IPS-20b (cell line): ENCODE measurements at regions not wholly inside any gene's neighbourhood (a gene's known extent, or its start where the extent isn't known, plus 50 kb on each side); places are given as distances from the start of the nearest gene placed in this dataset.

Source experiments
- H3K27ac ChIP-seq: one replicate; pipeline ENCODE4 v1.5.1; 2013; ENCODE audit warnings: low read length
- H3K27me3 ChIP-seq: 2 replicates; pipeline ENCODE4 v1.6.1; 2013; ENCODE audit warnings: mild to moderate bottlenecking, low read length, inconsistent platforms; ENCODE audit not compliant: insufficient read depth
- H3K36me3 ChIP-seq: 2 replicates; pipeline ENCODE4 v1.6.1; 2013; ENCODE audit warnings: low read depth, mild to moderate bottlenecking, inconsistent platforms, low read length, moderate library complexity; ENCODE audit not compliant: insufficient read depth
- H3K4me1 ChIP-seq: 2 replicates; pipeline ENCODE4 v1.6.1; 2013; ENCODE audit warnings: mild to moderate bottlenecking, control low read depth, inconsistent platforms, low read length, moderate library complexity; ENCODE audit not compliant: insufficient read depth
- H3K4me3 ChIP-seq: 2 replicates; pipeline ENCODE4 v1.5.1; 2013; ENCODE audit warnings: mild to moderate bottlenecking, low read length, inconsistent platforms
- H3K9ac ChIP-seq: 2 replicates; pipeline ENCODE4 v1.6.1; 2013; ENCODE audit warnings: low read depth, mild to moderate bottlenecking, inconsistent platforms, low read length, moderate library complexity
- H3K9me3 ChIP-seq: 2 replicates; pipeline ENCODE4 v1.6.1; 2013; ENCODE audit warnings: mild to moderate bottlenecking, low read depth, low read length, inconsistent platforms; ENCODE audit not compliant: insufficient read depth

DNA sequence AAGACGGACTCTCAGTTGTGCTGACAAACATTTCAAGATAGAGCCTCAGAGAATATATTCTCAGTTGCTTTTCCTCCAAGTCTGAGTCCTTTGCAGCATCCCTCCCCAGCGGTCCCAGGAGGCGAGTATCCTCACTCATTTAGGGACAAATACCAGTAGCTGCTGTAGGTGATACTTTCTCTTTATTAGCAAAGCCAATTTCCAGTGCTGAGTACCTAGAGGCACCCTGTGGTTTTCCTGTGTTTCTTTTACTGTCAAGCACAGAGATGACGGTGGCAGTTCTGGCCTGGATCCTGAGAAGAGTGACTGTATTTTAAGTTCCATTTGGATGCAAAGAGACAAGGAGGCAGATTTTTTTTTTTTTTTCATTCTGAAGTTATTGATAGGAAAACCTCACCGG, 1058.4 kb downstream of the SORCS3 start:
- H3K36me3 ChIP-seq = no peaks in the 10 kb centered on the region

GRCh38 chr10:105698592-105698991, 1057.5 kb downstream of the SORCS3 start:
- H3K9ac ChIP-seq = no peak overlapping the region
- H3K27me3 ChIP-seq = peaks cover 54% of the 10 kb centered on the region
- H3K4me3 ChIP-seq = no peak overlapping the region
- H3K4me1 ChIP-seq = peaks cover 14% of the 10 kb centered on the region; the same call in 1 of the 2 replicates
- no peak overlapping the region for H3K27ac ChIP-seq
- H3K9me3 ChIP-seq = no peaks in the 10 kb centered on the region
- H3K36me3 ChIP-seq = no peaks in the 10 kb centered on the region

More for the DNA sequence above, 1058.4 kb downstream of the SORCS3 start:
- Histone ChIP-seq H3K27me3 (peaks cover 54% of the 10 kb centered on the region), H3K9ac (no peak overlapping the region), H3K4me1 (peaks cover 14% of the 10 kb centered on the region; the same call in 1 of the 2 replicates), H3K4me3 (no peak overlapping the region), H3K9me3 (no peaks in the 10 kb centered on the region), H3K27ac (no peak overlapping the region)

DNA sequence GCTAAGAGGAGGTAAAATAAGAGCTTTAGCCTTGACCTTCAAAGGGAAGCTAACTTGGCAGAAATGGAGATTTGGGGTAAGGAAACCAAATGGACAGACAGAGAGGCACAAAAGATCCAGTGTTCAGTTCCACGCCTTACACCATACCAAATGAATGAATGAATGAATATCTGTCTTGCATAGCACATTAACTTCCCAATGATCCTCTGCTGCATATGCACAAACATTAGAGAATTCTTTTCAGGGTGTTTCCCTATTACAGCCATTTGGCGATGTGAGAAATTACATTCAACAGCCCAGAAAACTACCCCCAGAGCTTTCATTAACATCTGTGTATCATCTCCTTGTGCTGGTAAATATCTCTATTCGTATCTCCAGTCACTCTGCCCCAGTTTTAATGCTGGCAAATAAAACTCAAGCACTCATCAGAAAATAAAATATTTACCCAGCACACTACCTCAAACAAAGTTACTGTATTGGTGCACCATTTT, 1056.2 kb downstream of the SORCS3 start:
- Histone ChIP-seq H3K27ac (no peak overlapping the region), H3K9ac (no peak overlapping the region), H3K9me3 (no peaks in the 10 kb centered on the region), H3K27me3 (peaks cover 49% of the 10 kb centered on the region), H3K4me3 (no peak overlapping the region), H3K4me1 (peaks cover 14% of the 10 kb centered on the region; the same call in 1 of the 2 replicates), H3K36me3 (no peaks in the 10 kb centered on the region)

DNA sequence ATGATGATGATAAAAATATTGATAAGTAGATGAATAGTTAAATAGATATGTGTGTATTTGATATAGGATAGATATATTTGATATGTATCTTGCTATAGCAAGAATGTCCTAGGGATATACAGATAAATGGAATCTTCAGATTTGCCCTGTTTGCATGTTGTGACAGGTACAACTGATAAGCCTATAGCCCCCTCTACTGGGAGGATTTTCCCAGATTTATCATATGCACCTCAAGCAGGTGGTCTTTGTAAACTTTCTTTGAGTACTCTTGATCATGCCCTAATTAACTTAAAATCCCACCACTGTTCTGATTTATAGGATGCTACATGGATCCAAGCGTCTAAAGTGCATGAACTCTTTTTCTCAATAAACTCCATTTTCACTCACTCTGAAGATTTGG, 1050.7 kb downstream of the SORCS3 start:
- Histone ChIP-seq H3K36me3 (no peaks in the 10 kb centered on the region), H3K9me3 (no peaks in the 10 kb centered on the region), H3K4me1 (no peaks in the 10 kb centered on the region), H3K9ac (no peak overlapping the region), H3K4me3 (no peak overlapping the region), H3K27ac (no peak overlapping the region), H3K27me3 (no peaks in the 10 kb centered on the region)

GRCh38 chr10:105682911-105683310, 1041.8 kb downstream of the SORCS3 start:
- Histone ChIP-seq H3K9me3 (no peaks in the 10 kb centered on the region), H3K27ac (no peak overlapping the region), H3K36me3 (no peaks in the 10 kb centered on the region)

GRCh38 chr10:105681051-105681450, 1040.0 kb downstream of the SORCS3 start:
- H3K9ac ChIP-seq = no peak overlapping the region
- no peak overlapping the region for H3K27ac ChIP-seq
- peaks cover 11% of the 10 kb centered on the region for H3K9me3 ChIP-seq
- peaks cover 13% of the 10 kb centered on the region; the same call in 1 of the 2 replicates for H3K4me1 ChIP-seq
- no peaks in the 10 kb centered on the region for H3K27me3 ChIP-seq
- no peak overlapping the region for H3K4me3 ChIP-seq
- H3K36me3 ChIP-seq = no peaks in the 10 kb centered on the region

More at GRCh38 chr10:105682911-105683310, 1041.8 kb downstream of the SORCS3 start:
- peaks cover 12% of the 10 kb centered on the region; the same call in 1 of the 2 replicates for H3K4me1 ChIP-seq
- no peaks in the 10 kb centered on the region for H3K27me3 ChIP-seq
- no peak overlapping the region for H3K9ac ChIP-seq
- H3K4me3 ChIP-seq = no peak overlapping the region; the same call in 1 of the 2 replicates

DNA sequence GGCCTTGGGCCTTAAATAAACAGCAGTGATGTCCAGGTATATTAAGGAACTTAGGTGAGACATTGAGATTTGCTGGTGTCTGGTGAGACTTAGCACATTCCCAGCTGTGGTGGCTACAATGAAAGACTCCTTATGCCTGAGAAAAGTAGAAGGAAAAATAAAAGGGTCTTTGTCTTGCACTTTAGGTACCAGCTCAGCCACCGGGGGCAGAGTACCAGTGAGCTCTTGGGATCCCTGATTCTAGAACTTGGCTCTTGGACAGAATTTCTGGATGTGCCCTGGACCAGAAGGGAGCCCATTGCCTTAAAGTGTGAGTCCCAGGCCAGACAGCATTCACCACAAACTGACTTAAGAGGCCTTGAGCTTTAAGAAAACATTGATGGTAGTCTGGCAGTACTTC, 1038.7 kb downstream of the SORCS3 start:
- Histone ChIP-seq H3K9ac (no peak overlapping the region), H3K9me3 (peaks cover 11% of the 10 kb centered on the region), H3K27me3 (no peaks in the 10 kb centered on the region), H3K4me3 (no peak overlapping the region), H3K36me3 (no peaks in the 10 kb centered on the region), H3K27ac (no peak overlapping the region), H3K4me1 (peaks cover 24% of the 10 kb centered on the region; the same call in 1 of the 2 replicates)

DNA sequence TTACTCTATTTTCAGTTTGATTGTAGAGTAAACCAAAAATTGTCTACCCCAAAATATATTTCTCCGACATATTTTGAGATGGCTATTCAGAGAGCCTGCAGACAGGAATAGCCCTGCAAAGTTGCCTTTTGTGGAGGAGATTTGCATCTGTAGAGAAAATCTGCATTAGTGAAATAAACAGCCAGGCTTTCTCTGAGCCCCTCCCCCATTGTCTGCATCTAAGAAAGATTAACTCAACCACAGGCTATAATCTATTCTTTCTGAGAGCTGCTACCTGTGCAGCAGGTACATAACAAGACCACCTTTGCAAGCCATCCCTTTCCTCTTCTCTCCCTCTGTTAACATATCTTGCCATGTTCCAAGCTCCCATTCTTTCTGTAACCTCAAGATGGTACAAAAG, 1034.2 kb downstream of the SORCS3 start:
- H3K4me3 ChIP-seq = 0 out of 2 replicates have a peak overlapping the region, but pooled peaks have one; percentile 2
- no peaks in the 10 kb centered on the region for H3K36me3 ChIP-seq
- peaks cover 15% of the 10 kb centered on the region for H3K9me3 ChIP-seq
- H3K9ac ChIP-seq = no peak overlapping the region
- H3K4me1 ChIP-seq = peaks cover 16% of the 10 kb centered on the region; the same call in 1 of the 2 replicates
- H3K27me3 ChIP-seq = no peaks in the 10 kb centered on the region
- peak overlapping the region; percentile 41 for H3K27ac ChIP-seq

GRCh38 chr10:105674448-105674847, 1033.4 kb downstream of the SORCS3 start:
- Histone ChIP-seq H3K9ac (no peak overlapping the region), H3K36me3 (no peaks in the 10 kb centered on the region), H3K4me1 (peaks cover 16% of the 10 kb centered on the region; the same call in 1 of the 2 replicates), H3K9me3 (peaks cover 15% of the 10 kb centered on the region), H3K27me3 (no peaks in the 10 kb centered on the region), H3K27ac (peak overlapping the region; percentile 40), H3K4me3 (no peak overlapping the region)

DNA sequence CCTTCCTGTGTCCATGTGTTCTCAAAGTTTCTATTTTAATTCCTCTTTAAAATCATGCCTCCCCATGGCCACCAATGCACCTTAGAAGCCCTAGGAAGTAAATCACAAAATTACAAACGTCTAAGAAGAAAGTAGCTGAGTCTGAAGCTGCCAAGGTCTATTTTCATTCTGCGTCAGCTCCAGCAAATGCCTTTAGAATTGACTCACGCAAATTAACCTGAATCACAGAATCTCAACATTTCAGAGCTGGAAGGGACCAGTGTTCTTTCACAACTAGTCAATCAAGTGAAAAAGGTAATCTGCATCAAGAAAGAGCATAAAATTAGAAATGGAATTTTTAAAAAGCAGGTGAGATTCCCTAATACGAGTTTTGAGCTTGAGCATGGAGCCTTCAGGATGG, 1017.6 kb downstream of the SORCS3 start:
- Histone ChIP-seq H3K4me1 (peaks cover 23% of the 10 kb centered on the region; the same call in 1 of the 2 replicates), H3K9me3 (no peaks in the 10 kb centered on the region), H3K9ac (no peak overlapping the region), H3K27ac (no peak overlapping the region), H3K36me3 (no peaks in the 10 kb centered on the region), H3K4me3 (no peak overlapping the region), H3K27me3 (no peaks in the 10 kb centered on the region)

- peaks cover 23% of the 10 kb centered on the region; the same call in 1 of the 2 replicates for H3K4me1 ChIP-seq
- H3K4me3 ChIP-seq = no peak overlapping the region
- H3K36me3 ChIP-seq = no peaks in the 10 kb centered on the region
- H3K9ac ChIP-seq = no peak overlapping the region
- H3K27ac ChIP-seq = no peak overlapping the region
- no peaks in the 10 kb centered on the region for H3K9me3 ChIP-seq
- no peaks in the 10 kb centered on the region for H3K27me3 ChIP-seq
Observed at GRCh38 chr10:105656856-105657255, 1015.8 kb downstream of the SORCS3 start.

DNA sequence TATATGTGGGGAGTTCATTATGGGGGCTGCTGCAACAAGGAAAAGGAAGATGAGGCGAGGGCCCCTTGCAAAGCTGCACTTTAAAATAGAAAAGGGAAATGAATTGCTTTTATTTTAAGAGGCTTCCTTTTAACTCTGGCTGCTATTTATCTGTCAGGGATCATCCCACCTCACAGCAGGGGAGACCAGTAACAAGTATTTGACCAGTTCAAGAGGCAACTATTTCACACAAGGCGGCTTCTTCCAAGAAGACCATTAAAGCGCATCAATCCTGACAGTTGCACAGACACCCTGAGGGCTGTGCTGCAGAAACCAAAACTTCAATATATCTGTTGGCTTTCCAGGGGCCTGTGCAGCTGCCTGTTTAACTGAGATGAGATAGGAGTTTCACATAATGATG, 1009.2 kb downstream of the SORCS3 start:
- Histone ChIP-seq H3K27me3 (no peaks in the 10 kb centered on the region), H3K36me3 (no peaks in the 10 kb centered on the region), H3K4me3 (no peak overlapping the region), H3K9me3 (no peaks in the 10 kb centered on the region), H3K27ac (no peak overlapping the region), H3K4me1 (peaks cover 12% of the 10 kb centered on the region; the same call in 1 of the 2 replicates), H3K9ac (no peak overlapping the region)
